COLO829 (cell line): ENCODE measurements at regions not wholly inside any gene's neighbourhood (a gene's known extent, or its start where the extent isn't known, plus 50 kb on each side); places are given as distances from the start of the nearest gene placed in this dataset.

Source experiments
- DNase-seq: peaks from one replicate; pipeline ENCODE4 v3.0.0; 2012; ENCODE audit warnings: low spot score

- DNase-seq = no peak
These were observed 57.7 kb upstream of the CPEB4 start for GRCh38 chr5:173830421-173830820.

- DNase-seq = no peak
These were observed 56.8 kb upstream of the CPEB4 start for GRCh38 chr5:173831196-173831914.

GRCh38 chr5:173832386-173832785 lies 55.8 kb upstream of the CPEB4 start:
- DNase-seq = no peak

- DNase-seq = no peak
These were observed 54.8 kb upstream of the CPEB4 start for GRCh38 chr5:173833196-173833985.

GRCh38 chr5:173834071-173834771 lies 53.9 kb upstream of the CPEB4 start:
- DNase-seq = no peak

GRCh38 chr5:173835131-173835530 lies 53.0 kb upstream of the CPEB4 start:
- DNase-seq = no peak

- no peak for DNase-seq
These were observed 52.5 kb upstream of the CPEB4 start for GRCh38 chr5:173835661-173836060.

- no peak for DNase-seq
These were observed 50.5 kb upstream of the CPEB4 start for GRCh38 chr5:173837654-173838053.
